ENCODE measurements at regions not wholly inside any gene's neighbourhood (a gene's known extent, or its start where the extent isn't known, plus 50 kb on each side); places are given as distances from the start of the nearest gene placed in this dataset.

GRCh38 chr13:105370011-105370650 is 1165.3 kb downstream of the EFNB2 start:
- Histone ChIP-seq H3K79me2 (ENCODE audit: control insufficient read depth, insufficient read depth, low read length) (no peaks in the 10 kb centered on the region), H3K4me2 (ENCODE audit: extremely low read depth, insufficient read depth, low read length) (no peak overlapping the region), H3K27me3 (ENCODE audit: control insufficient read depth, insufficient read depth, low read length) (no peaks in the 10 kb centered on the region), H3K4me3 (replicated peaks in 1 of 4; ENCODE audit: control extremely low read depth in 1 of 4, insufficient read depth in 1 of 4, low read depth in 3 of 4, low read length in 4 of 4) (no peak overlapping the region), H3K27ac (ENCODE audit: insufficient read depth, low read length) (no peak overlapping the region), H4K20me1 (ENCODE audit: control insufficient read depth, extremely low read depth, insufficient read depth, low read length) (no peaks in the 10 kb centered on the region), H3K9ac (ENCODE audit: insufficient read depth, low read length) (no peak overlapping the region), H3K4me1 (ENCODE audit: control insufficient read depth, extremely low read depth, insufficient read depth, low read length) (no peaks in the 10 kb centered on the region), H3K9me3 (ENCODE audit: control insufficient read depth, insufficient read depth, low read depth, low read length) (no peaks in the 10 kb centered on the region), H3K36me3 (ENCODE audit: control insufficient read depth, insufficient read depth, low read length) (no peaks in the 10 kb centered on the region), H2AFZ (ENCODE audit: low read length) (no peak overlapping the region)
- TF ChIP-seq CTCF (conservative IDR thresholded peaks at IDR 0.05 in 1 of 2, IDR thresholded peaks at IDR 0.05 in 1 of 2; ENCODE audit: low read depth in 1 of 2, low read length in 2 of 2): no peak
- no peak for TF ChIP-seq EZH2 (IDR thresholded peaks at IDR 0.05; ENCODE audit: low read length, missing control alignments)
- peak in 1 of 2 donors; percentile 30 for DNase-seq (ENCODE audit: low read depth in 2 of 2)

- no peaks in the 10 kb centered on the region for H3K27me3 ChIP-seq (ENCODE audit: control insufficient read depth, insufficient read depth, low read length)
- no peaks in the 10 kb centered on the region for H3K9me3 ChIP-seq (ENCODE audit: control insufficient read depth, insufficient read depth, low read depth, low read length)
- H2AFZ ChIP-seq (ENCODE audit: low read length): no peak overlapping the region
- H4K20me1 ChIP-seq (ENCODE audit: control insufficient read depth, extremely low read depth, insufficient read depth, low read length): no peaks in the 10 kb centered on the region
- no peak overlapping the region for H3K4me3 ChIP-seq (replicated peaks in 1 of 4; ENCODE audit: control extremely low read depth in 1 of 4, insufficient read depth in 1 of 4, low read depth in 3 of 4, low read length in 4 of 4)
- no peak for DNase-seq (ENCODE audit: low read depth in 2 of 2)
- H3K4me1 ChIP-seq (ENCODE audit: control insufficient read depth, extremely low read depth, insufficient read depth, low read length): no peaks in the 10 kb centered on the region
- H3K27ac ChIP-seq (ENCODE audit: insufficient read depth, low read length): no peak overlapping the region
- no peaks in the 10 kb centered on the region for H3K79me2 ChIP-seq (ENCODE audit: control insufficient read depth, insufficient read depth, low read length)
- TF ChIP-seq EZH2 (IDR thresholded peaks at IDR 0.05; ENCODE audit: low read length, missing control alignments) (no peak), CTCF (conservative IDR thresholded peaks at IDR 0.05 in 1 of 2, IDR thresholded peaks at IDR 0.05 in 1 of 2; ENCODE audit: low read depth in 1 of 2, low read length in 2 of 2) (no peak)
- H3K4me2 ChIP-seq (ENCODE audit: extremely low read depth, insufficient read depth, low read length): no peak overlapping the region
- H3K36me3 ChIP-seq (ENCODE audit: control insufficient read depth, insufficient read depth, low read length): no peaks in the 10 kb centered on the region
- H3K9ac ChIP-seq (ENCODE audit: insufficient read depth, low read length): no peak overlapping the region
Observed at GRCh38 chr13:105368781-105369180, 1166.7 kb downstream of the EFNB2 start.

GRCh38 chr13:105365831-105366230 is 1169.6 kb downstream of the EFNB2 start:
- H3K4me2 ChIP-seq (ENCODE audit: extremely low read depth, insufficient read depth, low read length): no peak overlapping the region
- no peak for DNase-seq (ENCODE audit: low read depth in 2 of 2)
- H3K4me1 ChIP-seq (ENCODE audit: control insufficient read depth, extremely low read depth, insufficient read depth, low read length): no peaks in the 10 kb centered on the region
- TF ChIP-seq EZH2 (IDR thresholded peaks at IDR 0.05; ENCODE audit: low read length, missing control alignments) (no peak), CTCF (conservative IDR thresholded peaks at IDR 0.05 in 1 of 2, IDR thresholded peaks at IDR 0.05 in 1 of 2; ENCODE audit: low read depth in 1 of 2, low read length in 2 of 2) (no peak)
- no peaks in the 10 kb centered on the region for H4K20me1 ChIP-seq (ENCODE audit: control insufficient read depth, extremely low read depth, insufficient read depth, low read length)
- no peak overlapping the region for H2AFZ ChIP-seq (ENCODE audit: low read length)
- no peak overlapping the region for H3K4me3 ChIP-seq (replicated peaks in 1 of 4; ENCODE audit: control extremely low read depth in 1 of 4, insufficient read depth in 1 of 4, low read depth in 3 of 4, low read length in 4 of 4)
- H3K9me3 ChIP-seq (ENCODE audit: control insufficient read depth, insufficient read depth, low read depth, low read length): no peaks in the 10 kb centered on the region
- no peaks in the 10 kb centered on the region for H3K36me3 ChIP-seq (ENCODE audit: control insufficient read depth, insufficient read depth, low read length)
- H3K27me3 ChIP-seq (ENCODE audit: control insufficient read depth, insufficient read depth, low read length): no peaks in the 10 kb centered on the region
- H3K79me2 ChIP-seq (ENCODE audit: control insufficient read depth, insufficient read depth, low read length): no peaks in the 10 kb centered on the region
- no peak overlapping the region for H3K9ac ChIP-seq (ENCODE audit: insufficient read depth, low read length)
- no peak overlapping the region for H3K27ac ChIP-seq (ENCODE audit: insufficient read depth, low read length)
